ENCODE measurements at regions not wholly inside any gene's neighbourhood (a gene's known extent, or its start where the extent isn't known, plus 50 kb on each side); places are given as distances from the start of the nearest gene placed in this dataset.

GRCh38 chr1:30475966-30476365 lies 247.4 kb downstream of the MATN1 start:
- H3K9me3 ChIP-seq (ENCODE audit: low read length), result no peaks in the 10 kb centered on the region
- CTCF ChIA-PET (ENCODE audit: low intra/inter-chr PET ratio, low total read pairs), result no interaction called here

More at GRCh38 chr1:30475966-30476365, 247.4 kb downstream of the MATN1 start:
- BruUV-seq (replicated peaks), result no TSS peak
- Histone ChIP-seq H4K20me1 (ENCODE audit: insufficient read depth, low read length) (no peaks in the 10 kb centered on the region), H3K27me3 (ENCODE audit: control insufficient read depth in 1 of 2, insufficient read depth in 2 of 2, low read length in 2 of 2) (peaks cover 2 to 8% of the 10 kb centered on the region in 2 experiments; a peak in 2 of 5 replicates), H3K9ac (ENCODE audit: insufficient read depth, low read depth, low read length) (no peak overlapping the region), H3K4me1 (ENCODE audit: insufficient read depth, low read length) (no peaks in the 10 kb centered on the region), H3K27ac (ENCODE audit: extremely low read length, insufficient read depth, low read length) (no peak overlapping the region), H3K79me2 (ENCODE audit: insufficient read depth, low read length) (no peaks in the 10 kb centered on the region), H3K36me3 (replicated peaks in 1 of 2; ENCODE audit: control insufficient read depth in 1 of 2, insufficient read depth in 2 of 2, low read length in 2 of 2) (no peaks in the 10 kb centered on the region), H3K4me3 (replicated peaks in 1 of 3; ENCODE audit: insufficient read depth in 1 of 3, low read depth in 2 of 3, low read length in 3 of 3) (no peak overlapping the region), H3K4me2 (ENCODE audit: low read depth, low read length) (no peak overlapping the region), H2AFZ (ENCODE audit: low read length) (no peak overlapping the region)
- FAIRE-seq, result no peak
- POLR2A ChIA-PET, result no interaction called here
- 0% methylated on average over 6 of the region's 6 CpGs for WGBS (ENCODE audit: low lambda C conversion rate)
- in situ Hi-C loops (cut with HindIII; ENCODE audit: extremely low pct_ligation_motif_present, low pct_unique_long_range_greater_than_20kb), result no loop called here
- no peak for DNase-seq (ENCODE audit: low spot score)
- TF ChIP-seq RBFOX2 (IDR thresholded peaks at IDR 0.05; ENCODE audit: low read depth, low read length), result no peak
- no peak for TF ChIP-seq ZNF879 (CRISPR knock-in tag; IDR thresholded peaks at IDR 0.05)
- TF ChIP-seq ELF1 (CRISPR knock-in tag; IDR thresholded peaks at IDR 0.05), result no peak
- no peak for TF ChIP-seq ZNF510 (CRISPR knock-in tag; IDR thresholded peaks at IDR 0.05; ENCODE audit: low read depth)
- TF ChIP-seq ZBTB14 (CRISPR knock-in tag; IDR thresholded peaks at IDR 0.05), result no peak
- TF ChIP-seq ZNF512B (CRISPR knock-in tag; IDR thresholded peaks at IDR 0.05; ENCODE audit: borderline replicate concordance), result no peak
- TF ChIP-seq REXO4 (CRISPR knock-in tag; IDR thresholded peaks at IDR 0.05; ENCODE audit: borderline replicate concordance), result no peak
- no peak for TF ChIP-seq TEAD3 (CRISPR knock-in tag; optimal IDR thresholded peaks at IDR 0.05; ENCODE audit: borderline replicate concordance)
- no peak for ATAC-seq
- intact Hi-C loops (cut with micrococcal nuclease; ENCODE audit: unreplicated experiment), result no loop called here
